ENCODE measurements at regions not wholly inside any gene's neighbourhood (a gene's known extent, or its start where the extent isn't known, plus 50 kb on each side); places are given as distances from the start of the nearest gene placed in this dataset.

- ATAC-seq (no peak), DNase-seq (no peak)
- H3K4me1 Mint-ChIP-seq = peaks cover 28 to 80% (median 60%) of the 10 kb centered on the region in 4 donors
- H3K9me3 Mint-ChIP-seq = no peaks in the 10 kb centered on the region
- H3K27ac Mint-ChIP-seq = peak overlapping the region in 8 of 10 donors; percentile 41 to 100 (median 76)
- peaks cover 0 to 2% (median 0%) of the 10 kb centered on the region in 3 donors for H3K36me3 Mint-ChIP-seq
- peak overlapping the region in 3 of 10 donors; percentile 8 to 65 (median 39) for H3K4me3 Mint-ChIP-seq
- POLR2A ChIA-PET = no interaction called here
- H3K27me3 Mint-ChIP-seq = no peaks in the 10 kb centered on the region
These were observed 66.9 kb upstream of the SFMBT2 start for GRCh38 chr10:7477538-7478334.

DNA sequence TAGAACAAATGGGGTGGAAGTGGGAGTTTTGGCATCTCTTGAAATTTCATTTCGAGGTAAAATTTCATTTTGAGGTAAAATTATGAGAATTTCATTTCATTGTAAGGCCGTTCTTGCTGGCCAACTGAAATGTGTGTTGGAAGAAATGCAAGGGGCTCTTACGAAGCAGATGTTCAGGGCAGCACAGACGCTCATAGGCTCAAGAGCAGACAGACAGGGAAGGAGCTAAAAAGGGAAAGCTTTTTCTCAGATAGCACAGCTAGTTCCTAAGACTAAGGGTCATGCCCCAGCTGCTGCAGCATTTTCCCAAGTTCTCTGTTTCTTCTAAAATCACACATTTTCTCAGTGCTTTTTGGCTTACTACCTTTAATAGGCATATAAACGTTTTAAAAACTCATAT is 65.1 kb upstream of the SFMBT2 start:
- H3K27ac Mint-ChIP-seq = peak overlapping the region in 3 of 10 donors; percentile 20 to 62 (median 47)
- no peak for DNase-seq
- no peaks in the 10 kb centered on the region for H3K27me3 Mint-ChIP-seq
- H3K36me3 Mint-ChIP-seq = peaks cover 0 to 2% (median 0%) of the 10 kb centered on the region in 3 donors
- H3K4me3 Mint-ChIP-seq = no peak overlapping the region
- H3K9me3 Mint-ChIP-seq = no peaks in the 10 kb centered on the region
- peaks cover 27 to 80% (median 59%) of the 10 kb centered on the region in 4 donors for H3K4me1 Mint-ChIP-seq
- no peak for ATAC-seq
- POLR2A ChIA-PET = no interaction called here

GRCh38 chr10:7475046-7475911 is 64.4 kb upstream of the SFMBT2 start:
- POLR2A ChIA-PET = no interaction called here
- Mint-ChIP-seq H3K9me3 (no peaks in the 10 kb centered on the region), H3K27ac (peak overlapping the region in 3 of 10 donors; percentile 20 to 62 (median 47)), H3K27me3 (no peaks in the 10 kb centered on the region), H3K4me1 (peaks cover 26 to 80% (median 58%) of the 10 kb centered on the region in 4 donors), H3K4me3 (peak overlapping the region in 2 of 10 donors; percentile 28 to 62), H3K36me3 (peaks cover 0 to 2% (median 0%) of the 10 kb centered on the region in 3 donors)
- DNase-seq (no peak), ATAC-seq (no peak)

DNA sequence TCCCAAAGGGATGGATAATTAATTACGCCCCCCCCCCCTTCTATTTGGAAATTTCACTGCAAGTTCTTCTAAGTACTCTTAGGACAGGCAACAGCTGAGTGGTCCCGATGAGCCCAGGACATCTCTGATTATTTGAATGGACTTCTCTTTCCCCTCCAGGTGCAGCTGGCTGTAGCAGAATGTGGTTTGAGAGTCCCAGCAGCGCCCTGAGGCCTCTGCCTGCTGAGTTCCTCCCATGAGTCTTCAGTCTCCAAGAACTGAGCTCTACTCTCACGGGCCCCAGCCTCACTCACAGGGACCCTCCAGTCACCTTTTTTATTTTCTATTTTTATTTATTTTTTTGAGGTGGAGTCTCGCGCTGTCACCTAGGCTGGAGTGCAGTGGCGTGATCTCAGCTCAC is 63.6 kb upstream of the SFMBT2 start:
- DNase-seq = no peak
- H3K4me3 Mint-ChIP-seq = no peak overlapping the region
- H3K36me3 Mint-ChIP-seq = peaks cover 0 to 2% (median 0%) of the 10 kb centered on the region in 3 donors
- ATAC-seq = no peak
- POLR2A ChIA-PET = interaction anchor here (1.3 kb wide), 1 partner anchor 10 kb away, joined by 5 read pairs; no protein-coding TSS in a partner anchor
- H3K4me1 Mint-ChIP-seq = peaks cover 20 to 80% (median 54%) of the 10 kb centered on the region in 4 donors
- H3K27me3 Mint-ChIP-seq = no peaks in the 10 kb centered on the region
- no peaks in the 10 kb centered on the region for H3K9me3 Mint-ChIP-seq
- no peak overlapping the region for H3K27ac Mint-ChIP-seq

DNA sequence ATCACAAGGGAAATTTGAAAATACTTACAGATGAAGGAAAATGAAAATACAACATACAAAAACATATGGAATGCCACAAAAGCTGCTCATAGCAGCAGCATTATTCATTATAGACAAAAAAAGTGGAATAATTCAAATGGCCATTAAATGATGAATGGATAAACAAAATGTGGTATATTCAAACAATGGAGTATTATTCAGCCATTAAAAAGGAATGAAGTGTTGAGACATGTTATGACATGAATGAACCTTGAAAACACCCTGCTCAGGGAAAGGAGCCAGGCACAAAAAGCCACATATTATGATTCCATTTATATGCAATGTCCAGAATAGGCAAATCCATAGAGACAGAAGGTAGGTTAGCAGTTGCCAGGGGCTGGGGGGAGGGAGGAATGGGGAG is 62.6 kb upstream of the SFMBT2 start:
- H3K9me3 Mint-ChIP-seq = no peaks in the 10 kb centered on the region
- H3K36me3 Mint-ChIP-seq = peaks cover 0 to 2% (median 0%) of the 10 kb centered on the region in 3 donors
- ATAC-seq (no peak), DNase-seq (no peak)
- no peak overlapping the region for H3K4me3 Mint-ChIP-seq
- H3K4me1 Mint-ChIP-seq = peaks cover 20 to 75% (median 47%) of the 10 kb centered on the region in 4 donors
- POLR2A ChIA-PET = interaction anchor here (1.3 kb wide), 1 partner anchor 11 kb away, joined by 5 read pairs; no protein-coding TSS in a partner anchor
- peak overlapping the region in 1 of 10 donors; percentile 75 for H3K27ac Mint-ChIP-seq
- no peaks in the 10 kb centered on the region for H3K27me3 Mint-ChIP-seq

GRCh38 chr10:7471720-7472367 is 61.0 kb upstream of the SFMBT2 start:
- Mint-ChIP-seq H3K4me1 (peaks cover 19 to 61% (median 36%) of the 10 kb centered on the region in 4 donors), H3K27me3 (no peaks in the 10 kb centered on the region), H3K4me3 (peak overlapping the region; percentile 77 to 88 (median 84)), H3K9me3 (no peaks in the 10 kb centered on the region), H3K36me3 (no peaks in the 10 kb centered on the region), H3K27ac (peak overlapping the region; percentile 56 to 86 (median 76))
- POLR2A ChIA-PET = interaction anchor here (0.6 to 2.0 kb wide), 6 partner anchors 10 to 731 kb away, joined by 3 to 8 read pairs (median 4); no protein-coding TSS in a partner anchor
- DNase-seq (peak in 3 of 10 donors; percentile 8 to 46 (median 20)), ATAC-seq (peak; percentile 45 to 76)

- Mint-ChIP-seq H3K27ac (peak overlapping the region in 3 of 10 donors; percentile 17 to 64 (median 61)), H3K9me3 (no peaks in the 10 kb centered on the region), H3K36me3 (no peaks in the 10 kb centered on the region), H3K27me3 (no peaks in the 10 kb centered on the region), H3K4me3 (no peak overlapping the region), H3K4me1 (peaks cover 19 to 55% (median 32%) of the 10 kb centered on the region in 4 donors)
- ATAC-seq (no peak), DNase-seq (no peak)
- POLR2A ChIA-PET = no interaction called here
These were observed 59.5 kb upstream of the SFMBT2 start for GRCh38 chr10:7470371-7470770.

- no peak overlapping the region for H3K4me3 Mint-ChIP-seq
- DNase-seq (no peak), ATAC-seq (no peak)
- POLR2A ChIA-PET = no interaction called here
- no peaks in the 10 kb centered on the region for H3K9me3 Mint-ChIP-seq
- no peaks in the 10 kb centered on the region for H3K27me3 Mint-ChIP-seq
- peaks cover 20 to 38% (median 30%) of the 10 kb centered on the region in 4 donors for H3K4me1 Mint-ChIP-seq
- H3K36me3 Mint-ChIP-seq = no peaks in the 10 kb centered on the region
- H3K27ac Mint-ChIP-seq = no peak overlapping the region
These were observed 56.3 kb upstream of the SFMBT2 start for GRCh38 chr10:7467031-7467667.

- DNase-seq = no peak
- H3K36me3 Mint-ChIP-seq = no peaks in the 10 kb centered on the region
- no peaks in the 10 kb centered on the region for H3K27me3 Mint-ChIP-seq
- H3K4me1 Mint-ChIP-seq = peaks cover 6 to 14% (median 8%) of the 10 kb centered on the region in 4 donors
- H3K27ac Mint-ChIP-seq = peak overlapping the region in 1 of 10 donors; percentile 73
- ATAC-seq = no peak
- H3K9me3 Mint-ChIP-seq = no peaks in the 10 kb centered on the region
- POLR2A ChIA-PET = no interaction called here
- H3K4me3 Mint-ChIP-seq = no peak overlapping the region
These were observed 53.9 kb upstream of the SFMBT2 start for GRCh38 chr10:7464691-7465090.
